GM18507 (cell line): ENCODE measurements at regions not wholly inside any gene's neighbourhood (a gene's known extent, or its start where the extent isn't known, plus 50 kb on each side); places are given as distances from the start of the nearest gene placed in this dataset.
"Not testable (repeated sequence)": the region's sequence is repeated elsewhere in the genome, so short reads cannot be mapped to it uniquely, and the experiment has no call there.

Experiments used
- DNase-seq: peaks from one replicate; pipeline ENCODE4 v3.0.0; 2011; ENCODE audit warnings: low read depth; ENCODE audit not compliant: insufficient read length; ENCODE audit errors: extremely low spot score
- FAIRE-seq: peaks from 2 replicates; lab custom pipeline; 2011; peaks lifted over from hg19 to GRCh38; lab: Jason Lieb, UNC

- no peak for DNase-seq
- no peak for FAIRE-seq
These were observed 98.0 kb upstream of the TSLP start for GRCh38 chr5:110973510-110973909.

DNA sequence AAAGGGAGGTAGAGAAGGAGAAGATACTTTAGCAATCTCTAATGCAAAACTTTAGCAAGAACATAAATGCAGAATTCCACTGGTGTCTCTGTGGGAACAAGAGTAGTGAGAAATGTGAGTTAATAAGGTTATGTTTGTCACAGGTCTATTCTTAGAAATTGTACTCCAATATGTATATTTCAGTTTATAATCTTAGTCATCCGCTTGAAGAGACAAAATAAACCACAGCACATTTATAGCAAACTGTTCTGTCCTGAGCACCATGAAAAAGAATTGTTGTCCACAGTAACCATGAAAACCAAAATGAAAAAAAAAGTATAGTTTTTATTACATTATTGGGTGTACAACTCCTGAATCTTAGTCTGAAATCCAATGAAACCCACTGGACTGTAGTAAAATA is 93.6 kb upstream of the TSLP start:
- FAIRE-seq, result no peak
- no peak for DNase-seq

DNA sequence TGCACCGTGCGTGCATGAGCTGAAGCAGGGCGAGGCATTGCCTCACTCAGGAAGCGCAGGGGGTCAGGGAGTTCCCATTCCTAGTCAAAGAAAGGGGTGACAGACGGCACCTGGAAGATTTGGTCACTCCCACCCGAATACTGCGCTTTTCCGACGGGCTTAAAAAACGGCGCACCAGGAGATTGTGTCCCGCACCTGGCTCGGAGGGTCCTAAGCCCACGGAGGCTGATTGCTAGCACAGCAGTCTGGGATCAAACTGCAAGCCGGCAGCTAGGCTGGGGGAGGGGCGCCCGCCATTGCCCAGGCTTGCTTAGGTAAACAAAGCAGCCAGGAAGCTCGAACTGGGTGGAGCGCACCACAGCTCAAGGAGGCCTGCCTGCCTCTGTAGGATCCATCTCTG is 85.6 kb upstream of the TSLP start:
- not testable (repeated sequence) for DNase-seq, FAIRE-seq

- DNase-seq, FAIRE-seq: not testable (repeated sequence)
These were observed 83.9 kb upstream of the TSLP start for GRCh38 chr5:110987573-110987972.

DNA sequence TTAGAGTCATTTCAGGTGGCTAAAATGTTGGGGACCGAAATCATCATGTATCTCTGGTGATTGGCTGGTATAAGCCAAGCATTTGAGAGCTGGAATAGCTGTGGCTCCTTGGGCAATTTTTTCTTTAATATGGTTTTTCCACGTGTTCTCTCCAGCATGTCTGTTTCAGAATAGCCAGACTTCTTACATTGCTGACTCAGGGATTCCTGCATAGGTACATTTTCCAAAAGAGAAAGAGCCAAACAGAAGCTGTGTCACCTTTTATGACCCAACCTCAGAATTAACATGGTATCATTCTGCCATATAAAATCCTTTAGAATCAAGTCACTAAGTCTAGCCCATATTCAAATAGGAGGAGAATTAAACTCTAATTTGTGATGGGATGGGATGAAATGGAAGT is 74.8 kb upstream of the TSLP start:
- FAIRE-seq (no peak), DNase-seq (no peak)

- no peak for FAIRE-seq
- no peak for DNase-seq
These were observed 69.5 kb upstream of the TSLP start for GRCh38 chr5:111002036-111002435.

GRCh38 chr5:111003623-111004022 is 67.9 kb upstream of the TSLP start:
- no peak for FAIRE-seq
- no peak for DNase-seq

DNA sequence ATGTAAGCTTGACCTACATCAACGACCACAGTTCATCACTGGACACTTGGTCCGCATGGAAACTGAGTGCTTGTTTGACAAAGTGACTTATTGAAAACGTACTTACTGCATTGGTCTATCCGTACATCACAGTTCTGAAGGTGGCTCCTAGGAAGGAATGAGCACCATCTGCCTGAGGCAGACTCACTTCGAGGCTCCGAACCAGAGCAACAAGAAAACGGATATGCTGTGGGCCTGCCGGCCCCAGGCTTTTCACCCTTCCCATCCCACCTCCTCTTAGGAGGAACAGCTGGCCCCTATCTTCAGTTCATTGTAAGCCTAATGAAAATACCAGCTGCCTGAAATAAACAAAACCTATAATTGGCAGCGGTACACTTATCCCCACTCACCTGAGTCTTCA is 67.2 kb upstream of the TSLP start:
- DNase-seq, result no peak

DNA sequence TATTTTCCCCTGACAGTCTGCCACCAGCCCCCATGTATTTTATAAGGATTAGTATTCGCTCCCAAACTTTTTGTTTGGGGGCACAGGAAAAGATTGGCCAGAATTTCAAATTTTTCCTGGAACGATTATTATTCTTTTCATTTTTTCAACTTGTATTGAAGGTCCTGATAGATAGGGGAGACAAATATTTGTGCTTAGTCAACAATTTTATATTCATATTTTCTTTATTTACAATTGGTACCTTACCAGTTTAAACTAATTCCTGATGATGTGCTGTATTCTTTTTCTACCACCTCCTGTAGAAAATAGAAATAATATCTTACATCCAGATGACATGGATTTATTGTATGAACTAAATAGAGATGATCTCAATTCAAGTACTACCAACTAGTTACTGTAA is 60.7 kb upstream of the TSLP start:
- FAIRE-seq, result no peak
- no peak for DNase-seq

More for the DNA sequence above, 67.2 kb upstream of the TSLP start:
- no peak for FAIRE-seq

- FAIRE-seq (no peak), DNase-seq (no peak)
These were observed 58.5 kb upstream of the TSLP start for GRCh38 chr5:111013011-111013410.

DNA sequence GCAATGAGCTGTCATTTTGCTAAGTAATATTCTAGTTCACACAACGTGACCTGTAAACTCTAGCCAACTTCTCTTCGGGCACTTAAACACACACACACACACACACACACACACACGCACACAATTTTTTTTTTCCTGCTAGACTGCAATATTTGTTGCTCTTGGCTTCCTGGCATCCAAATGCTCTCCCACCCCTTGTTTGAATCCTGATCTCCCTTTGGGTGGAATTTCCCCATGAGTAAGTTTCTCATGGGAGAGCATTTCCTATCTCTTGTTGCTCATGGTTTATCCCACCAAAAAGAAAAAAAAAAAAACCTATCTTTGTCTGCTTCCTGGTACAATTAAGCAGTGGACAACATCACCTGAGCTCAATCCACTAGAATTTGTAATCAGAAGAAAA is 54.7 kb upstream of the TSLP start:
- no peak for DNase-seq
- no peak for FAIRE-seq

GRCh38 chr5:111017731-111018130 is 53.8 kb upstream of the TSLP start:
- FAIRE-seq (no peak), DNase-seq (no peak)
